Cardiac muscle cell (in vitro differentiated cells and primary cell): ENCODE measurements at regions not wholly inside any gene's neighbourhood (a gene's known extent, or its start where the extent isn't known, plus 50 kb on each side); places are given as distances from the start of the nearest gene placed in this dataset.

Source experiments
- DNase-seq, 2 donors: peaks; one replicate each; pipeline versions ENCODE4 v3.0.0 to v3.0.0-alpha.2; 2010 to 2017; ENCODE audit warnings: low read depth in 1 of 2, low spot score in 1 of 2
- H3K27ac ChIP-seq: fragments of 200-600 bp; sonication (generic); 2 replicates; pipeline ENCODE4 v1.5.1; 2016
- H3K27me3 ChIP-seq: fragments of 200-600 bp; sonication (generic); 2 replicates; pipeline ENCODE4 v1.6.0; 2016; ENCODE audit warnings: control low read depth
- H3K36me3 ChIP-seq: fragments of 200-600 bp; sonication (generic); 2 replicates; pipeline ENCODE4 v1.5.1; 2016; ENCODE audit warnings: control low read depth
- H3K4me1 ChIP-seq: fragments of 200-600 bp; sonication (generic); 2 replicates; pipeline ENCODE4 v1.8.1; 2017; ENCODE audit warnings: low read depth, mild to moderate bottlenecking, mixed run types
- H3K4me3 ChIP-seq: fragments of 200-600 bp; sonication (generic); 2 replicates; pipeline ENCODE4 v1.5.1; 2016; ENCODE audit warnings: mild to moderate bottlenecking
- H3K9me3 ChIP-seq: fragments of 200-600 bp; sonication (generic); 2 replicates; pipeline ENCODE4 v1.5.1; 2017; ENCODE audit warnings: low read depth, mild to moderate bottlenecking, control low read depth
- TF ChIP-seq, protein P1 (sequence below): IDR thresholded peaks from 2 replicates; pipeline ENCODE4 v1.5.1; 2012; ENCODE audit warnings: low read depth, mild to moderate bottlenecking, low read length

DNA sequence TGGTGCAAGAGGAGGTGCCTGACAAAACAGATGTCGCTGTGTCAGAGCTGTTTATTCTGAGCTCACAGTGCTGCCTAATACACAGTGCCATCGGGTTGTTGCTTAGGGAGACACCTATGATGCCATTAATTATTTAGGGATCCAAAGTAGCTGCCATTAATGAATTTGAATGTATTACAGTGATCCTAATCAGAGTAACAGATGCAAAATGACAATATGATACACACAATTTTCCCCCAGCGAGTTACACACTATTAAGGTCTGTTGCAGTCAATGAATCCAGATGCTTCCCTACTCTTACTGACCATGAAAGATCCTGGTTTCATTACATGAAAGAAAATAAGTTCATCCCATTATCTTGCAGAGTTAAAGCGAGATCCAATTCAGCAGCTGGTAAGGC is 91.3 kb downstream of the RWDD3 start:
- Histone ChIP-seq H3K4me1 (no peaks in the 10 kb centered on the region), H3K27ac (no peak overlapping the region), H3K27me3 (no peaks in the 10 kb centered on the region), H3K36me3 (no peaks in the 10 kb centered on the region), H3K4me3 (no peak overlapping the region), H3K9me3 (no peaks in the 10 kb centered on the region)
- TF ChIP-seq, protein P1, sequence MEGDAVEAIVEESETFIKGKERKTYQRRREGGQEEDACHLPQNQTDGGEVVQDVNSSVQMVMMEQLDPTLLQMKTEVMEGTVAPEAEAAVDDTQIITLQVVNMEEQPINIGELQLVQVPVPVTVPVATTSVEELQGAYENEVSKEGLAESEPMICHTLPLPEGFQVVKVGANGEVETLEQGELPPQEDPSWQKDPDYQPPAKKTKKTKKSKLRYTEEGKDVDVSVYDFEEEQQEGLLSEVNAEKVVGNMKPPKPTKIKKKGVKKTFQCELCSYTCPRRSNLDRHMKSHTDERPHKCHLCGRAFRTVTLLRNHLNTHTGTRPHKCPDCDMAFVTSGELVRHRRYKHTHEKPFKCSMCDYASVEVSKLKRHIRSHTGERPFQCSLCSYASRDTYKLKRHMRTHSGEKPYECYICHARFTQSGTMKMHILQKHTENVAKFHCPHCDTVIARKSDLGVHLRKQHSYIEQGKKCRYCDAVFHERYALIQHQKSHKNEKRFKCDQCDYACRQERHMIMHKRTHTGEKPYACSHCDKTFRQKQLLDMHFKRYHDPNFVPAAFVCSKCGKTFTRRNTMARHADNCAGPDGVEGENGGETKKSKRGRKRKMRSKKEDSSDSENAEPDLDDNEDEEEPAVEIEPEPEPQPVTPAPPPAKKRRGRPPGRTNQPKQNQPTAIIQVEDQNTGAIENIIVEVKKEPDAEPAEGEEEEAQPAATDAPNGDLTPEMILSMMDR, result no peak
- no peak for DNase-seq

DNA sequence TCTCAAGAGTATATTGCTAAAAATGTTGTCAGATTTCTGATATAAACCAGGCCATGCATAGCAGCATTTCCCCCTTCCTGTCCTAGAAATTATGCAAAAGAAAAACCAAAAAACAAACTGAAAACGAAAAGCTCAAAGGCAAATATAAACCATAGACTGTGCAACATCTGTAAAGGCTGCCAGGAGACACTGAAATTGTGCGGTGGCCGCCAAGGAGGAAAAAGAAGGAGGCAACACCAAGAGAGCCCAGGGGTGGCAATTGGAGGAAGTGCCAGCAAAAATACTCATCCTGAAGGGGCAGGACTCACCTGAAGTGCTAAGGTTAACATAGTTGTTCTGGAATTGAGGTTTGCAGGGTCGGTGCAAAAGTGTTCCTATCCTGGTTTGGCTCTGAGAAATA is 92.0 kb downstream of the RWDD3 start:
- no peaks in the 10 kb centered on the region for H3K9me3 ChIP-seq
- no peak for DNase-seq
- no peaks in the 10 kb centered on the region for H3K4me1 ChIP-seq
- H3K27me3 ChIP-seq, result no peaks in the 10 kb centered on the region
- no peak overlapping the region for H3K4me3 ChIP-seq
- no peak overlapping the region for H3K27ac ChIP-seq
- TF ChIP-seq, protein P1, result no peak
- H3K36me3 ChIP-seq, result no peaks in the 10 kb centered on the region

DNA sequence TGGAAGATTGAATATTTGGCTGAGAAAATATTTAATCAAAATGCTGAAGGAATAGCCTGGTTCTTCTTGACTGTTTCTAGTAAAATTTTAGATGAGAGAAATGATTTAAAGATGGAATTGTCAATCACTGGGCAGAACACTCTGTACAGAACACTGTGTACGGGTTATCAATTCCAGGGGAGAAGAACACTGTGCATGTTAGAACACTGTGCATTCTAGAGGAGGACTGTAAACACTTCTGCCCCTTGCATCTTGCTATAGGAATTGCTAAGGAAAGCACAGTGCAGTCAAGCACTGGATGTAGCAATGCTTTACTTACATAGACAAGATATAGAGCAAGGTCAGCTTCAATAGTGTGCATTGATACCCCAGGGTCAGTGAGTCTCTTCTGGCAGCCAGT is 98.7 kb downstream of the RWDD3 start:
- Histone ChIP-seq H3K36me3 (no peaks in the 10 kb centered on the region), H3K9me3 (no peaks in the 10 kb centered on the region), H3K4me1 (no peaks in the 10 kb centered on the region), H3K27ac (no peak overlapping the region), H3K27me3 (no peaks in the 10 kb centered on the region), H3K4me3 (no peak overlapping the region)
- no peak for DNase-seq
- TF ChIP-seq, protein P1, result no peak

DNA sequence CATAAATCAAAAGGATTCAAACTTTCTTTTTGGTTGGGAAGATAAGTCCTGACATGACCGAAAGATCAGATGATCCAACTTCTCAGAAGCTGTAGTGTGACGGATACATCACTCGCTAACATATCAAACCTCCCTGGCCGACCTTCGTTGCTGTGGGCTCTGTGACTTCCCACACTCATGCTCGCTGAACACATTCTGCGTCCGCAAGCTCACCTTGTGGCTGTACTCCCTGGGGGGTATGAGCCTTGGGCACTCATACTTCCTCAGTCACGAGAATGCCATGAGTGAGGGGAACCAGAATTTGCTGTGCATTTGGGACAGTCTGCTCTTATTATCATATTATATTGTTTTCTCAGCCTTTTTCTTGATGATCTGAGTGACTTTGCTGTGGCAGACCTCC is 105.4 kb downstream of the RWDD3 start:
- Histone ChIP-seq H3K4me1 (peaks cover 12% of the 10 kb centered on the region), H3K9me3 (no peaks in the 10 kb centered on the region), H3K27ac (peak overlapping the region; percentile 54), H3K36me3 (no peaks in the 10 kb centered on the region), H3K27me3 (no peaks in the 10 kb centered on the region), H3K4me3 (no peak overlapping the region)
- TF ChIP-seq, protein P1, result no peak
- no peak for DNase-seq

DNA sequence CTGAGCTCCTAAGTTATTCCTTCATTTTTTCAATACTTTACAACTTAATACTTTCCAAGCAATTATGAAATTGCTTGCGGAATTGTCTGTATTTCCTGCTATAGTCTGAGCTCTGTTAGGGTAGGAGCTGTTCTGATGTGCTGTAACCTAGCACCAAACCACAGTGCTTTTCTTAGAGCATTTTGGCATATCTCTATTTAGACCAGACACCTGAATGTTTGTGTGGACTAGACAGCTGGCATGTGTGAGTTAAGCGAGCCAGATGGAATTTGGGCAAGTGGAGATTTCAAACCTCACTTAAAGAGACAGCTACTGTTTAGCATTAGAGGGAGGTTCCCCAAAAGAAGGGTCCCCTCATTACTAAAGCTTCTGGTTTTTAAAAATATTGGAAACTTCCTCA is 106.1 kb downstream of the RWDD3 start:
- Histone ChIP-seq H3K36me3 (no peaks in the 10 kb centered on the region), H3K4me1 (peaks cover 12% of the 10 kb centered on the region), H3K4me3 (no peak overlapping the region), H3K9me3 (no peaks in the 10 kb centered on the region), H3K27ac (peak overlapping the region; percentile 54), H3K27me3 (no peaks in the 10 kb centered on the region)
- TF ChIP-seq, protein P1, result no peak
- DNase-seq, result peak in 1 of 2 donors; percentile 75

DNA sequence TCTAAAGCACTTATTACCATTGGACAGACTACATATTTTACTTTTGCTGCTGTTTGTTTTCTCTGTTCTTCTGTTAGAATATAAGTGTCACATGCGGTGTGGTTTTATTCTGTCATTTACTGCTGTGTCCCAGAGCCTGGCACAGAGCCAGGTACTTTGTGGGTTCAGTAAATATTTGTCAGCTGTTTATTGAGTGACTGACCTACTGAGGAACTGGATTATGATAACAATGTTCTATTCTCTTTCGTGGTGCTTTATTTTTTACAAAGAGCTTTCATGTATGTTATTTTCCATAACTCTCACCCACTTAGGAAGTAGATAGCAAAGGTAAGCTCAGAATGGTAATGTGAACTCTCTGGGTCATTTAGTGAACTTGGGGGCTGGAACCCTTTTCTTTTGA is 118.8 kb downstream of the RWDD3 start:
- no peaks in the 10 kb centered on the region for H3K27me3 ChIP-seq

More for the DNA sequence above, 118.8 kb downstream of the RWDD3 start:
- TF ChIP-seq, protein P1, result no peak
- no peak overlapping the region for H3K27ac ChIP-seq
- H3K4me3 ChIP-seq, result no peak overlapping the region
- no peaks in the 10 kb centered on the region for H3K9me3 ChIP-seq
- H3K36me3 ChIP-seq, result no peaks in the 10 kb centered on the region
- DNase-seq, result no peak
- H3K4me1 ChIP-seq, result no peaks in the 10 kb centered on the region
